ELR (cell line): ENCODE measurements at regions not wholly inside any gene's neighbourhood (a gene's known extent, or its start where the extent isn't known, plus 50 kb on each side); places are given as distances from the start of the nearest gene placed in this dataset.

Experiments used
- DNase-seq: peaks from one replicate; pipeline ENCODE4 v3.0.0-alpha.2; 2015; ENCODE audit warnings: low read depth

GRCh38 chr2:5990086-5990485 is 297.9 kb downstream of the SOX11 start:
- no peak for DNase-seq

- no peak for DNase-seq
Measured at GRCh38 chr2:5991305-5991968, 299.3 kb downstream of the SOX11 start.

- DNase-seq: no peak
Measured at GRCh38 chr2:5995832-5996231, 303.6 kb downstream of the SOX11 start.

- DNase-seq: no peak
Measured at GRCh38 chr2:6008186-6008585, 316.0 kb downstream of the SOX11 start.

GRCh38 chr2:6008726-6009125 is 316.5 kb downstream of the SOX11 start:
- no peak for DNase-seq

GRCh38 chr2:6010163-6010562 is 318.0 kb downstream of the SOX11 start:
- no peak for DNase-seq

- DNase-seq: no peak
Measured at GRCh38 chr2:6011921-6012320, 319.7 kb downstream of the SOX11 start.

GRCh38 chr2:6017736-6018286 is 325.6 kb downstream of the SOX11 start:
- no peak for DNase-seq

- no peak for DNase-seq
Measured at GRCh38 chr2:6024229-6024628, 332.0 kb downstream of the SOX11 start.

GRCh38 chr2:6024784-6025183 is 332.6 kb downstream of the SOX11 start:
- no peak for DNase-seq

- DNase-seq: no peak
Measured at GRCh38 chr2:6025391-6025790, 333.2 kb downstream of the SOX11 start.

GRCh38 chr2:6027066-6027465 is 334.9 kb downstream of the SOX11 start:
- DNase-seq: no peak

- DNase-seq: no peak
Measured at GRCh38 chr2:6031200-6031867, 339.1 kb downstream of the SOX11 start.

GRCh38 chr2:6036211-6036610 is 344.0 kb downstream of the SOX11 start:
- no peak for DNase-seq

GRCh38 chr2:6043238-6043637 is 351.1 kb downstream of the SOX11 start:
- DNase-seq: no peak

- no peak for DNase-seq
Measured at GRCh38 chr2:6052649-6053048, 360.5 kb downstream of the SOX11 start.

- DNase-seq: no peak
Measured at GRCh38 chr2:6053743-6054142, 361.6 kb downstream of the SOX11 start.

- DNase-seq: no peak
Measured at GRCh38 chr2:6054161-6054671, 362.0 kb downstream of the SOX11 start.

GRCh38 chr2:6060992-6061663 is 368.9 kb downstream of the SOX11 start:
- no peak for DNase-seq

- DNase-seq: no peak
Measured at GRCh38 chr2:6064757-6065156, 372.6 kb downstream of the SOX11 start.

- no peak for DNase-seq
Measured at GRCh38 chr2:6065703-6066102, 373.5 kb downstream of the SOX11 start.

GRCh38 chr2:6067089-6067488 is 374.9 kb downstream of the SOX11 start:
- DNase-seq: no peak

GRCh38 chr2:6067806-6068205 is 375.6 kb downstream of the SOX11 start:
- DNase-seq: no peak
